HG03460 (cell line): ENCODE measurements at regions not wholly inside any gene's neighbourhood (a gene's known extent, or its start where the extent isn't known, plus 50 kb on each side); places are given as distances from the start of the nearest gene placed in this dataset.

Source experiments
- ATAC-seq: cut with Tn5 transposase; IDR thresholded peaks from one replicate; pipeline ENCODE4 v1.9.1; 2021; ENCODE audit not compliant: unreplicated experiment

GRCh38 chr16:77551357-77551756, 116.5 kb upstream of the ADAMTS18 start:
- no peak for ATAC-seq

- ATAC-seq: no peak
Observed at GRCh38 chr16:77553130-77553529, 118.3 kb upstream of the ADAMTS18 start.

GRCh38 chr16:77555126-77555525, 120.3 kb upstream of the ADAMTS18 start:
- ATAC-seq: no peak

GRCh38 chr16:77555791-77556190, 121.0 kb upstream of the ADAMTS18 start:
- ATAC-seq: no peak

GRCh38 chr16:77556201-77556873, 121.5 kb upstream of the ADAMTS18 start:
- ATAC-seq: no peak

GRCh38 chr16:77557385-77557784, 122.6 kb upstream of the ADAMTS18 start:
- no peak for ATAC-seq

GRCh38 chr16:77558786-77559185, 124.0 kb upstream of the ADAMTS18 start:
- ATAC-seq: no peak

GRCh38 chr16:77562497-77562896, 127.7 kb upstream of the ADAMTS18 start:
- no peak for ATAC-seq

- no peak for ATAC-seq
Observed at GRCh38 chr16:77564791-77565390, 130.1 kb upstream of the ADAMTS18 start.

- ATAC-seq: no peak
Observed at GRCh38 chr16:77569406-77569805, 134.6 kb upstream of the ADAMTS18 start.

GRCh38 chr16:77570574-77570973, 135.7 kb upstream of the ADAMTS18 start:
- no peak for ATAC-seq

GRCh38 chr16:77571115-77571862, 136.5 kb upstream of the ADAMTS18 start:
- ATAC-seq: no peak

- no peak for ATAC-seq
Observed at GRCh38 chr16:77574867-77575624, 140.2 kb upstream of the ADAMTS18 start.

- no peak for ATAC-seq
Observed at GRCh38 chr16:77579351-77579891, 142.9 kb upstream of the NUDT7 start.

GRCh38 chr16:77581706-77582105, 140.6 kb upstream of the NUDT7 start:
- ATAC-seq: no peak

GRCh38 chr16:77584205-77584859, 138.0 kb upstream of the NUDT7 start:
- peak; percentile 60 for ATAC-seq

- no peak for ATAC-seq
Observed at GRCh38 chr16:77585379-77586251, 136.7 kb upstream of the NUDT7 start.

- ATAC-seq: no peak
Observed at GRCh38 chr16:77588389-77588788, 133.9 kb upstream of the NUDT7 start.

- ATAC-seq: no peak
Observed at GRCh38 chr16:77589071-77589765, 133.1 kb upstream of the NUDT7 start.
